Right lobe of liver (tissue), 6 donors: ENCODE measurements at regions not wholly inside any gene's neighbourhood (a gene's known extent, or its start where the extent isn't known, plus 50 kb on each side); places are given as distances from the start of the nearest gene placed in this dataset.

Experiments used
- ATAC-seq, 4 donors: fragments of 200-7000 bp; cut with Tn5 transposase; one replicate each; pipeline ENCODE4 v1.9.1; 2020; ENCODE audit warnings: mild to moderate bottlenecking in 4 of 4, moderate library complexity in 4 of 4
- DNase-seq, 3 donors: peaks; one replicate each; pipeline ENCODE4 v3.0.0-alpha.2; 2020
- H3K27ac ChIP-seq, 3 donors: fragments of 200-600 bp; one replicate each; pipeline ENCODE4 v1.8.0; 2022
- H3K27me3 ChIP-seq, 2 donors: fragments of 200-600 bp; one replicate each; pipeline ENCODE4 v1.8.0; 2022
- H3K36me3 ChIP-seq, 4 donors: fragments of 200-600 bp; sonication (generic) in 1 of 4; one replicate each; pipeline versions ENCODE4 v1.5.1 to v1.8.0; 2017 to 2022; ENCODE audit warnings: control low read depth in 1 of 4
- H3K4me1 ChIP-seq, 4 donors: fragments of 200-600 bp; sonication (generic) in 1 of 4; one replicate each; pipeline versions ENCODE4 v1.5.1 to v1.8.0; 2017 to 2022; ENCODE audit warnings: control low read depth in 1 of 4
- H3K4me3 ChIP-seq, 3 donors: fragments of 200-600 bp; one replicate each; pipeline ENCODE4 v1.8.0; 2022
- H3K9me3 ChIP-seq, 4 donors: fragments of 200-600 bp; sonication (generic) in 1 of 4; one replicate each; pipeline versions ENCODE4 v1.5.1 to v1.8.0; 2017 to 2022; ENCODE audit warnings: control low read depth in 1 of 4
- POLR2A ChIP-seq: fragments of 450-650 bp; IDR thresholded peaks from one replicate; pipeline ENCODE4 v1.6.1; 2017; ENCODE audit warnings: antibody characterized with exemption, mild to moderate bottlenecking
- WGBS: methylation state at CpG from one replicate; pipeline ENCODE4 v1.1.6; 2018; ENCODE audit warnings: low coverage, low lambda C conversion rate; ENCODE audit not compliant: insufficient coverage; ENCODE audit errors: missing lambda C conversion rate; 5-methylcytosine and 5-hydroxymethylcytosine counted together
- intact Hi-C, 2 donors: fragments of 100-400 bp; cut with DNase I; formaldehyde crosslinking; loops; one replicate each; pipeline versions ENCODE4 v1.11.2 to v1.14.1; 2022
- TF ChIP-seq, protein P1 (sequence below), 4 donors: fragments of 200-600 bp in 3 of 4; fragments of 450-650 bp in 1 of 4; IDR thresholded peaks; one replicate each; pipeline versions ENCODE4 v1.5.1 to v1.8.0; 2016 to 2022; ENCODE audit warnings: antibody characterized with exemption in 4 of 4, mild to moderate bottlenecking in 2 of 4
- donor health status: DM: no; HTN: yes; CAD: no.
- donor health status: DM: no; HTN: no; CAD: no.
- donor health status: DM: no; HTN: no; CAD: no.
- donor health status: DM: no; HTN: yes; CAD: no.
- donor health status: DM: no; HTN: yes; CAD: no.

DNA sequence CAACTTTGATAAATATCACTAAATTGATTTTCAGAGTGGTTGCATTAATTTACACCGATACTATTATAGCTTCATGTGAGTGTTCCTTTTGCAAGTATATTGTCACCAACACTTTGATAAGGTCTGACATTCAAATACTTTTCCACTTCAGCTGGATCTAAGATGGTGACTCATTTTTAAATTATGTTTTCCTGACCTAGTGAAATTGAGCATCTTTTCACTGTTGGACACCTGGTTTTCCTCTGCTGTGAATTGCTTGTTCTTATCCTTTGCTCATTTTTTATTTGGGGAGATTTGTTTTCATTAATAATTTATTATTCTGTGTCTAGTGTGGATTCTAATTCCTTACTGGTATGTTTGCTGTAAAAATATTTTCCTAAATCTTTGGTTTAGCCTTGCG, 85.2 kb upstream of the PRDM1 start:
- ATAC-seq (no peak), DNase-seq (no peak)
- H3K27me3 ChIP-seq, result peaks cover 12 to 14% of the 10 kb centered on the region in 2 donors
- no peak overlapping the region for H3K27ac ChIP-seq
- no peaks in the 10 kb centered on the region for H3K4me1 ChIP-seq
- intact Hi-C loops, result no loop called here
- 88% methylated on average over 2 of the region's 2 CpGs for WGBS
- no peak overlapping the region for H3K4me3 ChIP-seq
- TF ChIP-seq POLR2A, result no peak
- TF ChIP-seq, protein P1, sequence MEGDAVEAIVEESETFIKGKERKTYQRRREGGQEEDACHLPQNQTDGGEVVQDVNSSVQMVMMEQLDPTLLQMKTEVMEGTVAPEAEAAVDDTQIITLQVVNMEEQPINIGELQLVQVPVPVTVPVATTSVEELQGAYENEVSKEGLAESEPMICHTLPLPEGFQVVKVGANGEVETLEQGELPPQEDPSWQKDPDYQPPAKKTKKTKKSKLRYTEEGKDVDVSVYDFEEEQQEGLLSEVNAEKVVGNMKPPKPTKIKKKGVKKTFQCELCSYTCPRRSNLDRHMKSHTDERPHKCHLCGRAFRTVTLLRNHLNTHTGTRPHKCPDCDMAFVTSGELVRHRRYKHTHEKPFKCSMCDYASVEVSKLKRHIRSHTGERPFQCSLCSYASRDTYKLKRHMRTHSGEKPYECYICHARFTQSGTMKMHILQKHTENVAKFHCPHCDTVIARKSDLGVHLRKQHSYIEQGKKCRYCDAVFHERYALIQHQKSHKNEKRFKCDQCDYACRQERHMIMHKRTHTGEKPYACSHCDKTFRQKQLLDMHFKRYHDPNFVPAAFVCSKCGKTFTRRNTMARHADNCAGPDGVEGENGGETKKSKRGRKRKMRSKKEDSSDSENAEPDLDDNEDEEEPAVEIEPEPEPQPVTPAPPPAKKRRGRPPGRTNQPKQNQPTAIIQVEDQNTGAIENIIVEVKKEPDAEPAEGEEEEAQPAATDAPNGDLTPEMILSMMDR (IDR thresholded peaks at IDR 0.05), result no peak
- H3K9me3 ChIP-seq, result no peaks in the 10 kb centered on the region
- no peaks in the 10 kb centered on the region for H3K36me3 ChIP-seq

DNA sequence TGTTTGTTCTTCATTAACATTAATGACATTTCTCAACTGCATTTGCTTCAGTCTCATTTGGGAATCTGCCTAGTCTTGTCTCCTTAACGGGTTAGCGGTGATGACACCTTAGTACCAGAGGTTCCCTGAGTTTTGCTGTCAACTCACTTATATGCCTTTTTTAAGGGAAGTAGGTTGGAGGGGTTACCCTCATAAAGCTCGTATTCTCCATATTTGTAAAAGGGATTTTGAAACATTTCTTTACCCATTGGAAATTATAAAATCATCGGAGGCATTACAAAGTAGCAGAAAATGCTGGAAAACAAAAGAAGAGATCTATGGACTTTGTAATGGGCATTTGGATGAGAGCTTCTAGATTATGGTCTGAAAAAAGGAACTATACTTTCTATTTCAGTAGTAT, 88.7 kb upstream of the PRDM1 start:
- Histone ChIP-seq H3K4me1 (peaks cover 0 to 21% (median 4%) of the 10 kb centered on the region in 4 donors), H3K4me3 (no peak overlapping the region), H3K27ac (no peak overlapping the region), H3K9me3 (no peaks in the 10 kb centered on the region), H3K36me3 (no peaks in the 10 kb centered on the region), H3K27me3 (peaks cover 21 to 37% of the 10 kb centered on the region in 2 donors)
- ATAC-seq (no peak), DNase-seq (no peak)
- intact Hi-C loops, result no loop called here
- TF ChIP-seq POLR2A, result no peak
- TF ChIP-seq, protein P1 (IDR thresholded peaks at IDR 0.05), result no peak
- 43% methylated on average over 4 of the region's 4 CpGs for WGBS

- Histone ChIP-seq H3K27ac (no peak overlapping the region), H3K36me3 (no peaks in the 10 kb centered on the region), H3K27me3 (peaks cover 21 to 37% of the 10 kb centered on the region in 2 donors), H3K9me3 (no peaks in the 10 kb centered on the region), H3K4me1 (peaks cover 0 to 21% (median 4%) of the 10 kb centered on the region in 4 donors), H3K4me3 (peak overlapping the region in 1 of 3 donors; percentile 47)
- TF ChIP-seq, protein P1 (IDR thresholded peaks at IDR 0.05), result no peak
- no peak for TF ChIP-seq POLR2A
- ATAC-seq (no peak), DNase-seq (no peak)
- intact Hi-C loops, result no loop called here
- 23% methylated on average over 6 of the region's 6 CpGs for WGBS
These were observed 90.7 kb upstream of the PRDM1 start for GRCh38 chr6:105995391-105995865.

DNA sequence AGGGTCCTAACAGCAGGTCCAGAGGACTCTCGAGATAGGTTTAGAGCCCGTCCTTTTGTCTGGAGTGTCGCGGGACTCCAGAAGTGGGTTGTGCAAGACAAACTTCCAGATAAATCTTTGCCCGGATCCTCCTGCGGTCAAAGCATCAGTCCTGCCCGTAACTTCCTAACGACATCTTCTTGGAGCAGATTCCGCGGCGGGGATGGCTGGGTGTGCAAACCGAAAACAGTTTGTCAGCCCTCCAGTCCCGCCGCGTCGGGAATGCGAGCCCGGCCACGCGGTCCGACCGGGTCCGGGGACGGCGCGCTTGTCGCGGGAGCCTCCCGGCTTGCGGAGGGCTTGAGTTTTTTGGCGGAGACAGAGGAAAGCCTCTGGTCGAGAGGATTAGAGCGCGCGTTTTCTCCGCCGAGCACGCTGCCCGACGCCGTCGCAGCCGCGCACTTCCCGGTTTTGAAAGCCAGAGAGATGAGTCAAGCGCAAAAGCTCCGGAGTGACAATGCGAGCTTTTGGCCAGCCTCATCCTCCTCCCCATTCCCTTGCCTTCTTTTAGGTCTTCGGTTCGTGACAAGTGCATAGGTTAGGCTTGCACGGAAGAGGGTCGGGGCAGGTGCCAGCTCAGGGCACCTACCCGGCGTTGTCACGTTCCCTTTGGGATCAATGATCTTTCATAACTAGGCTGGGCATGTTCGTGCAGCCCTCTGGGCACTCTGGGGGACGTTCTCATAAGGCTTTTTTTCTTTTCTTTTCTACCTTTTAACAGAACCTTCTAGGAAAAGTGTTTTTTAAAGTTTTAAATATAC, 91.3 kb upstream of the PRDM1 start:
- DNase-seq, result peak; percentile 55 to 70 (median 64)
- intact Hi-C loops, result no loop called here
- peak overlapping the region in 2 of 3 donors; percentile 34 to 56 for H3K27ac ChIP-seq
- TF ChIP-seq, protein P1 (IDR thresholded peaks at IDR 0.05), result no peak
- peak; percentile 28 for TF ChIP-seq POLR2A
- 1% methylated on average over 25 of the region's 57 CpGs for WGBS
- peak overlapping the region; percentile 47 to 54 (median 52) for H3K4me3 ChIP-seq
- H3K9me3 ChIP-seq, result no peaks in the 10 kb centered on the region
- ATAC-seq, result peak; percentile 37 to 53 (median 44)
- H3K4me1 ChIP-seq, result peaks cover 0 to 21% (median 4%) of the 10 kb centered on the region in 4 donors
- no peaks in the 10 kb centered on the region for H3K36me3 ChIP-seq
- peaks cover 21 to 31% of the 10 kb centered on the region in 2 donors for H3K27me3 ChIP-seq
